HepG2 (cell line): ENCODE measurements at regions not wholly inside any gene's neighbourhood (a gene's known extent, or its start where the extent isn't known, plus 50 kb on each side); places are given as distances from the start of the nearest gene placed in this dataset.

Source experiments
- ATAC-seq: fragments of 200-7000 bp; cut with Tn5 transposase; 3 replicates; pipeline ENCODE4 v1.9.1; 2020; ENCODE audit warnings: mild to moderate bottlenecking, moderate library complexity
- BruUV-seq: library from RNA; stranded (reverse); fragments of 400-500 nt; replicated peaks from 2 replicates; lab custom pipeline; 2021; lab: Mats Ljungman, UMichigan
- CTCF ChIA-PET: fragments of 300-600 bp; formaldehyde crosslinking; extraction: SDS; loops from one replicate; lab custom pipeline; 2021; ENCODE audit warnings: low total read pairs, inconsistent platforms, low intra/inter-chr PET ratio; lab: Yijun Ruan, JAX
- POLR2A ChIA-PET: fragments of 350-600 bp; sonication (Branson Sonifier 250); formaldehyde crosslinking; loops from one replicate; lab custom pipeline; 2020; ENCODE audit warnings: antibody characterized with exemption, inconsistent platforms; lab: Yijun Ruan, JAX
- DNase-seq: peaks from one replicate; pipeline ENCODE4 v3.0.0-alpha.2; 2015; ENCODE audit warnings: low spot score
- FAIRE-seq: peaks from 3 replicates; lab custom pipeline; 2011; peaks lifted over from hg19 to GRCh38; lab: Jason Lieb, UNC
- H2AFZ ChIP-seq: one replicate; pipeline ENCODE4 v1.6.1; 2011; ENCODE audit warnings: low read length, inconsistent platforms
- H3K27ac ChIP-seq: fragments of 300-600 bp; 3 replicates; pipeline ENCODE4 v1.8.0; 2011; ENCODE audit warnings: mixed run types, mild to moderate bottlenecking, mixed read lengths, low read length, inconsistent platforms; ENCODE audit not compliant: insufficient read depth; ENCODE audit errors: extremely low read length
- H3K27me3 ChIP-seq, 2 experiments: fragments of 200-600 bp in 1 of 2; 2 replicates in 1 of 2; 3 replicates in 1 of 2; pipeline versions ENCODE4 v1.6.0 to v1.8.0; 2011; ENCODE audit warnings: low read length in 2 of 2, mild to moderate bottlenecking in 2 of 2, moderate library complexity in 2 of 2, inconsistent platforms in 1 of 2; ENCODE audit not compliant: insufficient read depth in 2 of 2, control insufficient read depth in 1 of 2
- H3K36me3 ChIP-seq, 2 experiments: fragments of 200-600 bp in 1 of 2; replicated peaks in 1 of 2; 2 replicates in 1 of 2; 3 replicates in 1 of 2; pipeline versions ENCODE4 v1.5.1 to v1.8.0; 2011; ENCODE audit warnings: low read length in 2 of 2, inconsistent platforms in 1 of 2; ENCODE audit not compliant: insufficient read depth in 2 of 2, control insufficient read depth in 1 of 2
- H3K4me1 ChIP-seq: 2 replicates; pipeline ENCODE4 v1.5.1; 2012; ENCODE audit warnings: low read length, inconsistent platforms; ENCODE audit not compliant: insufficient read depth
- H3K4me2 ChIP-seq: 2 replicates; pipeline ENCODE4 v1.6.0; 2011; ENCODE audit warnings: low read depth, low read length, inconsistent platforms
- H3K4me3 ChIP-seq, 3 experiments: fragments of 200-600 bp in 1 of 3; sonication (generic), shearing (Covaris generic) in 1 of 3; replicated peaks in 1 of 3; 2 replicates each; pipeline ENCODE4 v1.5.1; 2011 to 2016; ENCODE audit warnings: low read length in 3 of 3, inconsistent platforms in 2 of 3, low read depth in 2 of 3, mild to moderate bottlenecking in 2 of 3, control low read depth in 1 of 3, mixed read lengths in 1 of 3; ENCODE audit not compliant: insufficient read depth in 1 of 3
- H3K79me2 ChIP-seq: one replicate; pipeline ENCODE4 v1.6.1; 2011; ENCODE audit warnings: low read length, inconsistent platforms; ENCODE audit not compliant: insufficient read depth
- H3K9ac ChIP-seq: 2 replicates; pipeline ENCODE4 v1.6.0; 2011; ENCODE audit warnings: mild to moderate bottlenecking, low read depth, low read length, inconsistent platforms; ENCODE audit not compliant: insufficient read depth
- H3K9me3 ChIP-seq: 2 replicates; pipeline ENCODE4 v1.5.1; 2012; ENCODE audit warnings: mild to moderate bottlenecking, low read length
- H4K20me1 ChIP-seq: 2 replicates; pipeline ENCODE4 v1.6.0; 2011; ENCODE audit warnings: inconsistent platforms, mild to moderate bottlenecking, low read length, moderate library complexity; ENCODE audit not compliant: insufficient read depth
- NBN ChIP-seq: fragments of 450-650 bp; conservative IDR thresholded peaks from 2 replicates; pipeline ENCODE4 v1.6.1; 2017
- PLSCR1 ChIP-seq: sonication (generic); formaldehyde crosslinking; IDR thresholded peaks from 2 replicates; pipeline ENCODE4 v1.5.0; 2020; ENCODE audit warnings: missing genetic modification reagents, mild to moderate bottlenecking, borderline replicate concordance
- SAFB2 ChIP-seq: sonication (generic); formaldehyde crosslinking; IDR thresholded peaks from 2 replicates; pipeline ENCODE4 v1.5.1; 2020; ENCODE audit warnings: missing genetic modification reagents, low read depth, mild to moderate bottlenecking, borderline replicate concordance
- ZFP90 ChIP-seq: sonication (generic); formaldehyde crosslinking; IDR thresholded peaks from 2 replicates; pipeline ENCODE4 v1.8.0; 2022; ENCODE audit warnings: missing genetic modification reagents, mild to moderate bottlenecking, inconsistent platforms, borderline replicate concordance
- WGBS: methylation state at CpG from one replicate; pipeline ENCODE4 v1.1.6; 2017; ENCODE audit warnings: low lambda C conversion rate; 5-methylcytosine and 5-hydroxymethylcytosine counted together
- in situ Hi-C: cut with HindIII; loops from 2 replicates; pipeline ENCODE4 v1.10.0; 2017; ENCODE audit warnings: low pct_unique_long_range_greater_than_20kb; ENCODE audit not compliant: extremely low pct_ligation_motif_present
- intact Hi-C: fragments of 100-400 bp; cut with micrococcal nuclease; formaldehyde crosslinking; loops from one replicate; pipeline ENCODE4 v1.10.0; 2022; ENCODE audit not compliant: unreplicated experiment
- TF ChIP-seq, protein P1 (sequence below): sonication (generic); formaldehyde crosslinking; IDR thresholded peaks from 2 replicates; pipeline ENCODE4; 2020; ENCODE audit warnings: missing genetic modification reagents, mild to moderate bottlenecking, borderline replicate concordance
- TF ChIP-seq, protein P2 (sequence below), 2 experiments: sonication (generic) in 1 of 2; formaldehyde crosslinking in 1 of 2; IDR thresholded peaks; 2 replicates each; pipeline versions ENCODE4 v1.6.1 to v1.9.0; 2014 to 2022; ENCODE audit warnings: antibody characterized with exemption in 1 of 2, borderline replicate concordance in 1 of 2, inconsistent platforms in 1 of 2, low read depth in 1 of 2, missing genetic modification reagents in 1 of 2
- TF ChIP-seq, protein P3 (sequence below): sonication (generic); formaldehyde crosslinking; IDR thresholded peaks from 2 replicates; pipeline ENCODE4 v1.4.0; 2020; ENCODE audit warnings: mild to moderate bottlenecking, missing genetic modification reagents

DNA sequence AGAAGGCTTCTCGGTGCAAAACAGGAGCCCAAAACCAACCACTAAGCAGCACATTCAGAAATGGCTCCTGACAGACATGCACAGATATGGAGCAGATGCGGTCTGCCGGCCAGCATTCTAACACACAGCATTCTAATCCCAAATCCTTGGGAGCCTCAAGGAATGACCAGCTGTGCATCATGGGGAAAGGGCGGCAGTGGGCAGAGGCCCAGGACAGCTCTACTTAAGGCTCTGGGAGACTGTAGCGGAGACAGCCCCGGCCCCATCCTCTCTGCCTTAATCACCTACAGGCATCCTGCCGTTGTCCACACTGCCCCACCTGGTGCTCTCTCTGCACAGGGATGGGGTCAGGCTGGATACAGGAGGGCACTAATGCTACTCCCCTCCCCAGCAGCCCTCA, 1016.0 kb downstream of the UQCRFS1 start (continued):
- TF ChIP-seq, protein P1, sequence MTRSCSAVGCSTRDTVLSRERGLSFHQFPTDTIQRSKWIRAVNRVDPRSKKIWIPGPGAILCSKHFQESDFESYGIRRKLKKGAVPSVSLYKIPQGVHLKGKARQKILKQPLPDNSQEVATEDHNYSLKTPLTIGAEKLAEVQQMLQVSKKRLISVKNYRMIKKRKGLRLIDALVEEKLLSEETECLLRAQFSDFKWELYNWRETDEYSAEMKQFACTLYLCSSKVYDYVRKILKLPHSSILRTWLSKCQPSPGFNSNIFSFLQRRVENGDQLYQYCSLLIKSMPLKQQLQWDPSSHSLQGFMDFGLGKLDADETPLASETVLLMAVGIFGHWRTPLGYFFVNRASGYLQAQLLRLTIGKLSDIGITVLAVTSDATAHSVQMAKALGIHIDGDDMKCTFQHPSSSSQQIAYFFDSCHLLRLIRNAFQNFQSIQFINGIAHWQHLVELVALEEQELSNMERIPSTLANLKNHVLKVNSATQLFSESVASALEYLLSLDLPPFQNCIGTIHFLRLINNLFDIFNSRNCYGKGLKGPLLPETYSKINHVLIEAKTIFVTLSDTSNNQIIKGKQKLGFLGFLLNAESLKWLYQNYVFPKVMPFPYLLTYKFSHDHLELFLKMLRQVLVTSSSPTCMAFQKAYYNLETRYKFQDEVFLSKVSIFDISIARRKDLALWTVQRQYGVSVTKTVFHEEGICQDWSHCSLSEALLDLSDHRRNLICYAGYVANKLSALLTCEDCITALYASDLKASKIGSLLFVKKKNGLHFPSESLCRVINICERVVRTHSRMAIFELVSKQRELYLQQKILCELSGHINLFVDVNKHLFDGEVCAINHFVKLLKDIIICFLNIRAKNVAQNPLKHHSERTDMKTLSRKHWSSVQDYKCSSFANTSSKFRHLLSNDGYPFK (CRISPR knock-in tag) = no peak
- TF ChIP-seq, all 625 proteins: peak for 0

DNA sequence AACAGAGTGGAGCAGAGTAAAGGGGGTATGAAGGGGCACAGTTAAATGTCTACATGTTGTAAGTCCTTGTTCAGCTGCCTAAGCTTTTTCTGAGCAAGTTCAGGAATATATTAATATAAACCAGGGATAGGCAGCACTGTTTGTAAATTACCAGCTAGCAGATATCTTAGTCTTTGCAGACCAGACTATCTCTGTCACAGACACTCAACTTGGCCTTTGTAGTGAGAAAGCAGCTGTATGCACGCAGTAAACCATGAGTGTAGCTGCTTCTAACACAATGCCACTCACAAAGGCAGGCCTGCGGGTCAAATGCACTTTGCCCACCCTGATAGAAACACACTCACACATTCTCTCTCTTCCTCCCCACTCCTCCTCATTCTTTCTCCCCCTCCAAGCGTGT, 1016.9 kb downstream of the UQCRFS1 start:
- POLR2A ChIA-PET = no interaction called here
- 4% methylated on average over 3 of the region's 3 CpGs for WGBS
- H3K4me3 ChIP-seq = no peak overlapping the region

More for the DNA sequence above, 1016.9 kb downstream of the UQCRFS1 start:
- Histone ChIP-seq H2AFZ (no peak overlapping the region), H3K9ac (no peak overlapping the region), H3K36me3 (no peaks in the 10 kb centered on the region), H4K20me1 (no peaks in the 10 kb centered on the region), H3K4me2 (no peak overlapping the region), H3K27me3 (no peaks in the 10 kb centered on the region), H3K27ac (no peak overlapping the region), H3K79me2 (no peaks in the 10 kb centered on the region), H3K4me1 (no peaks in the 10 kb centered on the region), H3K9me3 (peaks cover 96% of the 10 kb centered on the region)
- ATAC-seq (no peak), DNase-seq (no peak), FAIRE-seq (no peak)
- intact Hi-C loops (no loop called here), in situ Hi-C loops (no loop called here)
- no TSS peak for BruUV-seq
- TF ChIP-seq, protein P2, sequence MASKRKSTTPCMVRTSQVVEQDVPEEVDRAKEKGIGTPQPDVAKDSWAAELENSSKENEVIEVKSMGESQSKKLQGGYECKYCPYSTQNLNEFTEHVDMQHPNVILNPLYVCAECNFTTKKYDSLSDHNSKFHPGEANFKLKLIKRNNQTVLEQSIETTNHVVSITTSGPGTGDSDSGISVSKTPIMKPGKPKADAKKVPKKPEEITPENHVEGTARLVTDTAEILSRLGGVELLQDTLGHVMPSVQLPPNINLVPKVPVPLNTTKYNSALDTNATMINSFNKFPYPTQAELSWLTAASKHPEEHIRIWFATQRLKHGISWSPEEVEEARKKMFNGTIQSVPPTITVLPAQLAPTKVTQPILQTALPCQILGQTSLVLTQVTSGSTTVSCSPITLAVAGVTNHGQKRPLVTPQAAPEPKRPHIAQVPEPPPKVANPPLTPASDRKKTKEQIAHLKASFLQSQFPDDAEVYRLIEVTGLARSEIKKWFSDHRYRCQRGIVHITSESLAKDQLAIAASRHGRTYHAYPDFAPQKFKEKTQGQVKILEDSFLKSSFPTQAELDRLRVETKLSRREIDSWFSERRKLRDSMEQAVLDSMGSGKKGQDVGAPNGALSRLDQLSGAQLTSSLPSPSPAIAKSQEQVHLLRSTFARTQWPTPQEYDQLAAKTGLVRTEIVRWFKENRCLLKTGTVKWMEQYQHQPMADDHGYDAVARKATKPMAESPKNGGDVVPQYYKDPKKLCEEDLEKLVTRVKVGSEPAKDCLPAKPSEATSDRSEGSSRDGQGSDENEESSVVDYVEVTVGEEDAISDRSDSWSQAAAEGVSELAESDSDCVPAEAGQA (IDR thresholded peaks at IDR 0.05; ENCODE audit: low read depth) = no peak
- TF ChIP-seq, protein P2 (CRISPR knock-in tag; IDR thresholded peaks at IDR 0.05; ENCODE audit: borderline replicate concordance) = no peak
- TF ChIP-seq, protein P3, sequence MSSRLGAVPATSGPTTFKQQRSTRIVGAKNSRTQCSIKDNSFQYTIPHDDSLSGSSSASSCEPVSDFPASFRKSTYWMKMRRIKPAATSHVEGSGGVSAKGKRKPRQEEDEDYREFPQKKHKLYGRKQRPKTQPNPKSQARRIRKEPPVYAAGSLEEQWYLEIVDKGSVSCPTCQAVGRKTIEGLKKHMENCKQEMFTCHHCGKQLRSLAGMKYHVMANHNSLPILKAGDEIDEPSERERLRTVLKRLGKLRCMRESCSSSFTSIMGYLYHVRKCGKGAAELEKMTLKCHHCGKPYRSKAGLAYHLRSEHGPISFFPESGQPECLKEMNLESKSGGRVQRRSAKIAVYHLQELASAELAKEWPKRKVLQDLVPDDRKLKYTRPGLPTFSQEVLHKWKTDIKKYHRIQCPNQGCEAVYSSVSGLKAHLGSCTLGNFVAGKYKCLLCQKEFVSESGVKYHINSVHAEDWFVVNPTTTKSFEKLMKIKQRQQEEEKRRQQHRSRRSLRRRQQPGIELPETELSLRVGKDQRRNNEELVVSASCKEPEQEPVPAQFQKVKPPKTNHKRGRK = no peak
- no peak for TF ChIP-seq NBN
- no peak for TF ChIP-seq SAFB2 (CRISPR knock-in tag)
- no peak for TF ChIP-seq PLSCR1
- TF ChIP-seq ZFP90 (CRISPR knock-in tag) = no peak
- CTCF ChIA-PET = no interaction called here
